GF-D8 (cell line): ENCODE measurements at regions not wholly inside any gene's neighbourhood (a gene's known extent, or its start where the extent isn't known, plus 50 kb on each side); places are given as distances from the start of the nearest gene placed in this dataset.
"Not testable (repeated sequence)": the region's sequence is repeated elsewhere in the genome, so short reads cannot be mapped to it uniquely, and the experiment has no call there.

Source experiments
- DNase-seq: peaks from one replicate; lab custom pipeline; 2025; lab: John Stamatoyannopoulos, UW

- DNase-seq: no peak
Observed at GRCh38 chr2:193841384-193842150, 1646.8 kb upstream of the TMEFF2 start.

GRCh38 chr2:193837111-193837738 lies 1642.5 kb upstream of the TMEFF2 start:
- no peak for DNase-seq

GRCh38 chr2:193836424-193837006 lies 1641.8 kb upstream of the TMEFF2 start:
- DNase-seq: not testable (repeated sequence)

GRCh38 chr2:193833895-193834294 lies 1639.2 kb upstream of the TMEFF2 start:
- not testable (repeated sequence) for DNase-seq

- DNase-seq: no peak
Observed at GRCh38 chr2:193824474-193824873, 1629.7 kb upstream of the TMEFF2 start.

GRCh38 chr2:193818801-193819499 lies 1624.2 kb upstream of the TMEFF2 start:
- DNase-seq: no peak

GRCh38 chr2:193816008-193816407 lies 1621.3 kb upstream of the TMEFF2 start:
- no peak for DNase-seq

- DNase-seq: no peak
Observed at GRCh38 chr2:193810533-193810932, 1615.8 kb upstream of the TMEFF2 start.

GRCh38 chr2:193808877-193809276 lies 1614.1 kb upstream of the TMEFF2 start:
- DNase-seq: no peak

GRCh38 chr2:193806088-193806774 lies 1611.5 kb upstream of the TMEFF2 start:
- DNase-seq: no peak

GRCh38 chr2:193796847-193797246 lies 1602.1 kb upstream of the TMEFF2 start:
- DNase-seq: no peak

GRCh38 chr2:193793914-193794313 lies 1599.2 kb upstream of the TMEFF2 start:
- DNase-seq: no peak

- no peak for DNase-seq
Observed at GRCh38 chr2:193783681-193784080, 1588.9 kb upstream of the TMEFF2 start.

GRCh38 chr2:193778293-193778692 lies 1583.6 kb upstream of the TMEFF2 start:
- no peak for DNase-seq

- DNase-seq: no peak
Observed at GRCh38 chr2:193776988-193777387, 1582.3 kb upstream of the TMEFF2 start.

GRCh38 chr2:193774166-193774565 lies 1579.4 kb upstream of the TMEFF2 start:
- no peak for DNase-seq

- no peak for DNase-seq
Observed at GRCh38 chr2:193751299-193751698, 1556.6 kb upstream of the TMEFF2 start.

GRCh38 chr2:193749485-193749884 lies 1554.8 kb upstream of the TMEFF2 start:
- DNase-seq: no peak

GRCh38 chr2:193743089-193743488 lies 1548.4 kb upstream of the TMEFF2 start:
- no peak for DNase-seq

- no peak for DNase-seq
Observed at GRCh38 chr2:193738892-193739291, 1544.2 kb upstream of the TMEFF2 start.

- no peak for DNase-seq
Observed at GRCh38 chr2:193712912-193713311, 1518.2 kb upstream of the TMEFF2 start.

GRCh38 chr2:193703411-193703810 lies 1508.7 kb upstream of the TMEFF2 start:
- DNase-seq: no peak
